Activated naive CD4-positive, alpha-beta T cell treated with anti-CD3 and anti-CD28 coated beads for 36 hours (primary cell): ENCODE measurements at regions not wholly inside any gene's neighbourhood (a gene's known extent, or its start where the extent isn't known, plus 50 kb on each side); places are given as distances from the start of the nearest gene placed in this dataset.

ENCODE experiments used
- CTCF ChIA-PET: fragments of 350-600 bp; sonication (Branson Sonifier 250); formaldehyde crosslinking; loops from one replicate; lab custom pipeline; 2021; ENCODE audit warnings: antibody characterized with exemption; lab: Charles Lee
- DNase-seq: peaks from one replicate; pipeline ENCODE4 v3.0.0-alpha.2; 2020
- H3K27ac Mint-ChIP-seq: one replicate; pipeline ENCODE4 v1.8.0; 2021; ENCODE audit warnings: mild to moderate bottlenecking, mixed read lengths
- H3K27me3 Mint-ChIP-seq: one replicate; pipeline ENCODE4 v1.8.0; 2021; ENCODE audit warnings: low read depth, mixed read lengths
- H3K36me3 Mint-ChIP-seq: one replicate; pipeline ENCODE4 v1.8.0; 2021; ENCODE audit warnings: low read depth, mixed read lengths
- H3K4me1 Mint-ChIP-seq: one replicate; pipeline ENCODE4 v1.8.0; 2021; ENCODE audit warnings: low read depth, mixed read lengths
- H3K4me3 Mint-ChIP-seq: one replicate; pipeline ENCODE4 v1.8.0; 2021; ENCODE audit warnings: mild to moderate bottlenecking, moderate library complexity, mixed read lengths
- H3K9me3 Mint-ChIP-seq: one replicate; pipeline ENCODE4 v1.8.0; 2021; ENCODE audit warnings: mixed read lengths
- intact Hi-C: fragments of 100-400 bp; cut with micrococcal nuclease; formaldehyde crosslinking; loops from one replicate; pipeline ENCODE4 v1.15.1; 2023

DNA sequence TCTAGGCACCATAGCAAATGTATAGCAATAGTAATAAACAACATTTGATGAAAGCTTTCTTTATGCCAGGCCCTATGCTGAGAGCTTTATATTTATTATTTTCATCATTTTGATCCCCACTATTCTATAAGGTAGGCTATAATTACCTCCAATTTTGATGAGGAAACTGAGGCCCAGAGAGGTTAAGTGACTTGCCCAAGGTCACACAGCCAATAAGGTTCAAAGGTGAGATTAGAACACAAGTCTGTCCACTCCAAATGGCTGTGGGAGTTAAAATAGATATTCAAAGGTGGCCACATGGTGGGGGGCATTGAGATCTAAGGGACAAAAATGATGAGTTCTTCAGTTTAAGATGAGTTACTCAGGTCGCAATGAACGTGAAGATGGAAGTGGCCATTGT, 269.9 kb downstream of the BMP7 start:
- H3K27me3 Mint-ChIP-seq, result peaks cover 3% of the 10 kb centered on the region
- CTCF ChIA-PET, result interaction anchor here (1.2 kb wide), 2 partner anchors 22 to 446 kb away, joined by 3 to 4 read pairs; no protein-coding TSS in a partner anchor
- no peaks in the 10 kb centered on the region for H3K4me1 Mint-ChIP-seq
- H3K9me3 Mint-ChIP-seq, result peaks cover 18% of the 10 kb centered on the region
- no peak for DNase-seq
- no peak overlapping the region for H3K27ac Mint-ChIP-seq
- intact Hi-C loops, result no loop called here
- no peaks in the 10 kb centered on the region for H3K36me3 Mint-ChIP-seq
- H3K4me3 Mint-ChIP-seq, result no peak overlapping the region

DNA sequence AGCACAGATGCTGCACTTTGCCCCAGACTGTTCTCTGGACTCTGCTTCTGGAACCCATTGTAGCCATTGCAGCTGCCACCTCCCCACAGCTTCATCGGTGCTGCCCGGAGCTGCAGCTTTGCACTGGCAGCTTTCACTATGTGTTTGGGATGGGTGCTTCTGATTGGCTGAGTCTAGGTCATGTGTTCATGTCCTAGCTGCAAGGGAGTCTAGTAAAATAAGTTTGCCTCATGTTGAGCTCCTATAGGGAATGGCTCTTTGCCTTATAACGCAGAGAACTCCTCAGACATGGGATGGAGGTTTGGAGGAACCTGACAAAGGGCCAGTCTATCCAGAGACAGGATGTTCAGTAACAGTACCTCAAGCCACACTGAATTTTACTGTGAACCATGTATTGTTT, 268.0 kb downstream of the BMP7 start:
- Mint-ChIP-seq H3K4me3 (no peak overlapping the region), H3K27me3 (peaks cover 3% of the 10 kb centered on the region), H3K27ac (no peak overlapping the region), H3K4me1 (no peaks in the 10 kb centered on the region), H3K36me3 (no peaks in the 10 kb centered on the region), H3K9me3 (peaks cover 18% of the 10 kb centered on the region)
- no peak for DNase-seq
- intact Hi-C loops, result no loop called here
- CTCF ChIA-PET, result no interaction called here

DNA sequence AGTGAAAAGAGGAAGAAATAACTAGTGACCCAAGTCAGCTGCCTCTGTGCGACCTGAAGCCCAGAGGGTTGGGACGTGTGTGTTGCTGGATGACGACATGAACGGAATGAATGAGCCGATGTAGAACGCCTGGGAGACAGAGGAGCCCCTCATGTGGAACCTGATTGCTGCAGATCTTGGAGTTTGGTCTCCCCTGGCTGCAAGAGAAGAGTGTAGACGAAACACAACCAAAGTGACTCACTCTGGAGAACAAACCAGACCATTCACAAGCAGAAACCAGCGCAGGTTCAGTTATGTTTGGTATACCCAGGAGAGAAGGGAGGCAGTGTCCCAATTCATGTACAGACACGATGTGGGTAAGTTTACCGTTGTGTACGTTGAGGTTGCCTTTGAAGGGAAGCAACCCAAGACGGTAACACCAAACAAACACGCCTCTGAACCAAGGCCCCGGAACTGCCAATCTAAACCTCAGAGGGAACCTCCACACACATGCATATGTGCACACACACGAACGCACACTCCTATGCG, 265.9 kb downstream of the BMP7 start:
- intact Hi-C loops, result no loop called here
- no peak for DNase-seq
- Mint-ChIP-seq H3K4me1 (no peaks in the 10 kb centered on the region), H3K4me3 (no peak overlapping the region), H3K27ac (no peak overlapping the region), H3K36me3 (no peaks in the 10 kb centered on the region), H3K27me3 (peaks cover 9% of the 10 kb centered on the region), H3K9me3 (peaks cover 18% of the 10 kb centered on the region)
- CTCF ChIA-PET, result no interaction called here

DNA sequence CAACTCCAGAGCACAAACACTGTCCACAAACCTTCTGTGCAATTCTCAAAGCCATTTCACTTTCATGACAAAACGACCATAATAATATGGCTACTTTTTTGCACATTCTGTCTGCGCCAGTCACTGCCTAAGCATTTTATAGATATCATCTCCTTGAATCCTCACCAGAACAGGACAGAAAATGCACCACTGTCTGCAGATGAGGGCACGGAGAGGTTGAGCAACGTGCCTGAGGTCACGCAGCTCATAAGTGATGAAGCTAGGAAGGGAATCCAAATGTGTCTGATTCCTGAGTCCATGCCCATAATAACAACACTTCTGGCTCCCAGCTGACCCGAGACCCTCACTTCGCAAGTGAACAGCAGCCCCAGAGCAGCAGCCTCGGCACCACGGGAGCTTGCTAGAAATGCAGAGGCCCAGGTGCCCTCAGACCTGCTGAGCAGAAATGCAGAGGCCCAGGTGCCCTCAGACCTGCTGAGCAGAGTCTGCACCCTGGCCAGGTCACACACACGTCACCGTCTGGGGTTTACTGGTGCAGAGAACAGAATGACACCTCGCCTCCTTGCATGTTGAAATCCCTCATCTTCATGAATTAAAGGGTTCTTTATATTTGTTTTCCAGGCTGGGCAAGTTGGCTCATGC, 265.2 kb downstream of the BMP7 start:
- Mint-ChIP-seq H3K4me1 (no peaks in the 10 kb centered on the region), H3K27me3 (peaks cover 10% of the 10 kb centered on the region), H3K27ac (no peak overlapping the region), H3K36me3 (no peaks in the 10 kb centered on the region), H3K4me3 (no peak overlapping the region), H3K9me3 (peaks cover 18% of the 10 kb centered on the region)
- intact Hi-C loops, result no loop called here
- no peak for DNase-seq
- CTCF ChIA-PET, result no interaction called here

DNA sequence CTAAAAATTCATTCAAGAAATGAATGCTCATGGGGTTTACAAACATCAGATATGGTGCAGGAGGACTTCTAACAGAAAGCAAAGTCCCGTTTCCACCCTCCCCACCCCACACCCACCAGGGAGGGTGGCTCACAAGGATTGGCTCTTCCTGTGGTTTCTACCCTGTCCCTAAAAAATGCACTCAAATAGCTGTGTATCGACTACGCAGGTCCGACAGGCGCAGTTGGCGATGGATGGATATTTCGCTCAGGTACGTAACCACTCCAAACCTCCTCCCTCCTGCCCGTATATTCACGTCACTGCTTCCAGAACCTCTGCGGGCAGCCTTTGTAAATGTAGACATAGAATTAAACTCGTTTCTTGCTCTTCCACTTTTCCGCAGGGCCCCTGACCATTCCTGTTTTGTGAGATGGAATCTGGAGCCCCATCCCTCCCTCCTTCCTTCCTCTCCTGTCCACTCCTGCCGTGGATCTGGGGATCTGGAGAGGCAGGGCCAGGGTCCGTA, 264.3 kb downstream of the BMP7 start:
- CTCF ChIA-PET, result no interaction called here
- Mint-ChIP-seq H3K4me3 (no peak overlapping the region), H3K9me3 (peaks cover 15% of the 10 kb centered on the region), H3K27me3 (peaks cover 7% of the 10 kb centered on the region), H3K27ac (no peak overlapping the region), H3K4me1 (peaks cover 3% of the 10 kb centered on the region), H3K36me3 (no peaks in the 10 kb centered on the region)
- intact Hi-C loops, result no loop called here
- DNase-seq, result no peak

- H3K36me3 Mint-ChIP-seq, result no peaks in the 10 kb centered on the region
- no peak overlapping the region for H3K27ac Mint-ChIP-seq
- H3K4me3 Mint-ChIP-seq, result no peak overlapping the region
- H3K27me3 Mint-ChIP-seq, result peaks cover 9% of the 10 kb centered on the region
- intact Hi-C loops, result no loop called here
- DNase-seq, result no peak
- peaks cover 5% of the 10 kb centered on the region for H3K4me1 Mint-ChIP-seq
- H3K9me3 Mint-ChIP-seq, result peaks cover 12% of the 10 kb centered on the region
- CTCF ChIA-PET, result no interaction called here
These were observed 263.4 kb downstream of the BMP7 start for GRCh38 chr20:57003012-57003411.

GRCh38 chr20:57004416-57004815, 262.0 kb downstream of the BMP7 start:
- no peaks in the 10 kb centered on the region for H3K9me3 Mint-ChIP-seq

DNA sequence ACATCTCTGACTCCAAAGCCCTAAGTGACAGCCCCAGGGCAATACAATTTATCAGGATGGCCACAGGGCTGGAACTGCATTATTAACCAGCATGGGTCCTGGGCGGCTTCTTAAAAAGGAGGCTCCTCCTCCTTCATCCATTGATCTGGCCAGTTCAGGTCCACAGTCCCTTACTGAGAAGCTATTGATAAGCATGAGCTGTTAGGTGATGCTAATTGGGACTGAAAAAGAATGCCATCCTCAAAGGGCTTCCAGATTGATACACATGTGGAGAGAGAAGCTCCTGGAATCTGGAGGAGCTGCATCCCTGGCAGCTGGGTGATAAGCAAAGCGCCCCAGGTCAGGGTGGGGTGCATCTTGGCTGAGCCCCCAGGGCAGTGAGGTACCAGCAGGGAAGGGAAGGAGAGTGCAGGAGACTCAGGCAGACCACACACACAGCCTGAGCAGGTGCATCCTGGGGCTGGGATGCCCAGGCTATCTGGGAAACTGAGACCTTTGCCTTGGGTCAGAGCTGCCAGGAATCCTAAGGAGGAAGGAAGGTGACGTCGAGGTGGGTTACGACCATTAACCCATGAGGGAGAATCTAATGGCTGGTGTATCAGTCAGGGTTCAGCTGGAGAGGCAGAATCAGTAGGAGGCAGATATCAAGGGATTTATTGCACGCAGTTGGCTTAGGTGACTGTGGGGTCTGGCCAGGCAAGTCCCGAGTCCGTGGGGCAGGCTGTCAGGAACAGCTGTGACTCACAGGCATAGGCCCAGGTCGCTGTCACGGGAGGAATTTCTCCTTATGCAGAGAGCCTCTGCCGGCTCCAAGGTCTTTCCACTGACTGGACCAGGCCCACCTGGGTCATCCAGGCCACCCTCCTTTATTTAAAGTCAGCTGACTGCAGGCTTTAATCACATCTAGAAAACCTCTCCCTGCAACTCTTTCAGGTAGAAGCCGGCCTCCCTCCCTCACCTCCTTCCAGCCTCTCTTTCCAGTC, 261.2 kb downstream of the BMP7 start:
- no peak overlapping the region for H3K27ac Mint-ChIP-seq
- intact Hi-C loops, result no loop called here
- H3K9me3 Mint-ChIP-seq, result no peaks in the 10 kb centered on the region
- peaks cover 6% of the 10 kb centered on the region for H3K4me1 Mint-ChIP-seq
- no peak for DNase-seq
- H3K36me3 Mint-ChIP-seq, result no peaks in the 10 kb centered on the region
- H3K27me3 Mint-ChIP-seq, result peaks cover 17% of the 10 kb centered on the region
- H3K4me3 Mint-ChIP-seq, result no peak overlapping the region
- CTCF ChIA-PET, result no interaction called here

More at GRCh38 chr20:57004416-57004815, 262.0 kb downstream of the BMP7 start:
- no peaks in the 10 kb centered on the region for H3K36me3 Mint-ChIP-seq
- CTCF ChIA-PET, result no interaction called here
- H3K4me1 Mint-ChIP-seq, result peaks cover 6% of the 10 kb centered on the region
- H3K4me3 Mint-ChIP-seq, result no peak overlapping the region
- intact Hi-C loops, result no loop called here
- no peak for DNase-seq
- H3K27me3 Mint-ChIP-seq, result peaks cover 12% of the 10 kb centered on the region
- no peak overlapping the region for H3K27ac Mint-ChIP-seq

- CTCF ChIA-PET, result no interaction called here
- intact Hi-C loops, result no loop called here
- H3K27me3 Mint-ChIP-seq, result peaks cover 26% of the 10 kb centered on the region
- H3K9me3 Mint-ChIP-seq, result no peaks in the 10 kb centered on the region
- H3K27ac Mint-ChIP-seq, result no peak overlapping the region
- no peak overlapping the region for H3K4me3 Mint-ChIP-seq
- H3K4me1 Mint-ChIP-seq, result peaks cover 6% of the 10 kb centered on the region
- no peak for DNase-seq
- no peaks in the 10 kb centered on the region for H3K36me3 Mint-ChIP-seq
These were observed 259.9 kb downstream of the BMP7 start for GRCh38 chr20:57006411-57007170.

DNA sequence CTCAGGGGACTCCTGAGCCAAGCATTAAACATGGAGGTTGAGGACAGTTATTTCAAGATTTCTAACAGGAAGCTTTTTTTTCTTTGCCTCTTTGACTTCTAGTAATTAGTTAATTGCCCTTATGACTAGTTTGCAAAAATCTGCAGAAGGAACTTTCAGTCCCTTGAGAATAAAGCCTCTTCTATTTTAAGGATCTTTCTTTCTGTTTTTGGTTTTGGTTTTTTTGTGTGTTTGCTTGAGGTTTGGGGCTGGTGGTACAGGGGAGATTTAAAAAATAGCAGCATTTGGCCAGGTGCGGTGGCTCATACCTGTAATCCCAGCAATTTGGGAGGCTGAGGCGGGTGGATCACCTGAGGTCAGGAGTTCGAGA, 259.3 kb downstream of the BMP7 start:
- Mint-ChIP-seq H3K4me3 (no peak overlapping the region), H3K27me3 (peaks cover 30% of the 10 kb centered on the region), H3K4me1 (peaks cover 6% of the 10 kb centered on the region), H3K36me3 (no peaks in the 10 kb centered on the region), H3K9me3 (no peaks in the 10 kb centered on the region), H3K27ac (no peak overlapping the region)
- no peak for DNase-seq
- intact Hi-C loops, result no loop called here
- CTCF ChIA-PET, result no interaction called here

DNA sequence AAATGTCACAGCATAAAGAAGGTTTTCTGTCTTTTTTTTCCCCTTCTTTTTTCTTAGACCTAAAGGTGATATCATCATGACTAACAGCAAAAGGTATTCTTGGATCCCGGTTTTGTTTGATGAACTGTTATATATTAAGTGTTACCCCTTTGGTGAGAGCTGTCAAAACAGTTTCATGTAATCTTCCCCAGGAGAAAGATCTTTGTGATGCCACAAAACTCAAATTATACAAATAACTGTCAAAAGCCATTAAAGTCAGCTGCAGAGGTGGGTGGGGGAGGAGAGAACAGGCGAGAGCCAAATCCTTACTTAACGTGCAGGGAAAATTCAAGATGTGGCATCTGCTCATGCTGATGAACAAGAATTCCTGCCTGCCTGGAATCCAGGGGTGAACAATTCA, 258.2 kb downstream of the BMP7 start:
- CTCF ChIA-PET, result interaction anchor here (0.7 kb wide), 1 partner anchor 18 kb away, joined by 3 read pairs; no protein-coding TSS in a partner anchor
- intact Hi-C loops, result no loop called here

GRCh38 chr20:57009355-57009754, 257.1 kb downstream of the BMP7 start:
- intact Hi-C loops, result no loop called here
- Mint-ChIP-seq H3K27me3 (peaks cover 39% of the 10 kb centered on the region), H3K27ac (no peak overlapping the region), H3K9me3 (no peaks in the 10 kb centered on the region), H3K36me3 (no peaks in the 10 kb centered on the region), H3K4me3 (no peak overlapping the region), H3K4me1 (peaks cover 6% of the 10 kb centered on the region)
- DNase-seq, result no peak
- CTCF ChIA-PET, result interaction anchor here (0.6 kb wide), 1 partner anchor 321 kb away, joined by 4 read pairs; no protein-coding TSS in a partner anchor

More for the DNA sequence above, 258.2 kb downstream of the BMP7 start:
- no peak for DNase-seq
- Mint-ChIP-seq H3K4me1 (peaks cover 6% of the 10 kb centered on the region), H3K27me3 (peaks cover 34% of the 10 kb centered on the region), H3K9me3 (no peaks in the 10 kb centered on the region), H3K36me3 (no peaks in the 10 kb centered on the region), H3K4me3 (no peak overlapping the region), H3K27ac (no peak overlapping the region)
